ENCODE measurements at regions not wholly inside any gene's neighbourhood (a gene's known extent, or its start where the extent isn't known, plus 50 kb on each side); places are given as distances from the start of the nearest gene placed in this dataset.
"Not testable (repeated sequence)": the region's sequence is repeated elsewhere in the genome, so short reads cannot be mapped to it uniquely, and the experiment has no call there.

DNA sequence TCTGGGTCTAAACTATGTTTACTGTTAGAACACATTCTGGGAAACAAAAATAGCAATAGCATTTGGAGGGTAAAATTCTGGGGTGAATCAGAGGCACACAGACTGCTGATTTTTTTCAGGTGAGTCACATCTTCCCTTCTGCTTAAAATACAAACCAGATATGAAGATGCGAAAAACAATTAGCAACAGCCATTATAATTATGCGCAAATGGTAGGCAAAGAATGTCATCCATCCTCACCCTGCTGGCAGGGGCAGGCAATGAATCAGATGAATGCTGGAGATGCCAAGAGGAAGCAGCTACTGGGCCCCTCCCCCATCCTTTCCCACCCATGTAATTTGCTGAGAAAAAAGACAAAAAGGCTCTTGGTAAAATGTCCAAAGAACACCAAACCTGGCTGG lies 282.9 kb downstream of the KLF5 start:
- no peak for DNase-seq (ENCODE audit: low read depth in 2 of 2)

DNA sequence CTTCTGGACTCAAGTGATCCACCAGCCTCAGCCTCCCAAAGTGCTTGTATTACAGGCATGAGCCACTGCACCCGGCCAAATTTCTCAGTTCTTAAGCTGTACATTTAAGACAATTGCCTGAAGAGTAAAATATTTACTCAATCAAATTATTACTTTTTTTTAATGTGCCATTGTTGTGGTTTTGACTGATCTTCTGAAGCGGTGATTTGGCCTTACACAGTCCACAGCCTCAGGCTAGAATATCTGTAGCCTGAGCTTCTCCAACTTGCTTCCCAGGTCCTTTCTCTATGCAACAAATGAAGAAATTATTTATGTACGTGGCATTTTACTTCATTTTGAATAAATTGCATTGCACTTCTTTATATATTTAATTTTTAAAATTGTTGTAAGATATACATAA lies 281.3 kb downstream of the KLF5 start:
- DNase-seq (ENCODE audit: low read depth in 2 of 2), result no peak

DNA sequence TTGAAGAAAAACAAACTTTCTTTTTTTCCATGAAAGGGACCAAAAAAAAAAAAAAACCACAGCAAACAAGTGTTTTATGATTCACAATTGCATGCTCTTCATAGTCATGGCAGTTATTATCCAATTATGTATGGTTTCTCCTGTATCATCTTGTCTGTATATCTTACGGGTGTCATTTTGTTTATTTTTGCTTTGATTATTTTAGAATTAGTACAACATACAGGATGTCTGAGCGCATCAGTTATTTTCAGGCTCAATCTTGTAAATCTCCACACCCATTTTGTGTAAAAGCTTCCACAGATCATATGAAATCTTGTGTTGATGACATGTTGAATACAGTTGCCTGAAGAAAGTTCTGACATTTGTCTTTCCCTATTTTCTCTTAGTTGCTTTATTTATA lies 280.3 kb downstream of the KLF5 start:
- DNase-seq (ENCODE audit: low read depth in 2 of 2), result no peak

DNA sequence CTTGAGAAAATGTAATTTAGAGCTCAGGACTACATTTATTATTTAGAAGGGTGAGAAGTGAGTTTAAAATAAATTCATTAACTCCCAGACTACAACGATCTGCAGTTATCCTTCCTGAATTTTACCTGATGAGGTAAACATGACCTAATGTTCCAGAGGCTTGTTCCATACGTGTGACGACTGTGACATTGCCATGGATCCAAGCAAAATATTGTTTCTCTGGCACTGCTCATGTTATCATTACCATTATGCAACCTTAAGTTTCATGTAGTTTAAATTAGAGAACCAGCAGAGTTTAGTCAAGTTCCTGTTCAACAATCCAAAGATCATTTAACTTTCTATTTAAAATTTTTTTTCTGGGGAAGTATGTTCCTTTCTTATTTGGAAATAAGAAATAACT lies 279.6 kb downstream of the KLF5 start:
- DNase-seq (ENCODE audit: low read depth in 2 of 2), result no peak

DNA sequence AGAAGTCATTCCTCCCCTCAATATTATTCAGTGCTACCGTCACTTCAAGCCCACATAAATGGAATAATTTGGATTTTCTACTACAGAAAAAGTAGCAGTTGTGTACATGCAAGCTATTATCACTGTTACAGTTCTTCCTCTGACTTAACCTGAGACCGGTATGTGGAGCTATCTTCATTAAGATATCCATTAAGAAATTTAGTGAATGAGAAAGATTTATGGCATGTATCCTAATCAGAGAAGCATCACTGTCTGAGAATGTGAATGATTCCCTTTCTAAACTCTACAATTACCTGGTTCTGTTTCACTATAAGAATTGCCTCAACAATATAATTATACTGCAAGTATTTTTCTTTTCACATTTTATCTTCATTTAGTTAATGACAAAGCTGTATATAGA lies 278.7 kb downstream of the KLF5 start:
- DNase-seq (ENCODE audit: low read depth in 2 of 2), result no peak

DNA sequence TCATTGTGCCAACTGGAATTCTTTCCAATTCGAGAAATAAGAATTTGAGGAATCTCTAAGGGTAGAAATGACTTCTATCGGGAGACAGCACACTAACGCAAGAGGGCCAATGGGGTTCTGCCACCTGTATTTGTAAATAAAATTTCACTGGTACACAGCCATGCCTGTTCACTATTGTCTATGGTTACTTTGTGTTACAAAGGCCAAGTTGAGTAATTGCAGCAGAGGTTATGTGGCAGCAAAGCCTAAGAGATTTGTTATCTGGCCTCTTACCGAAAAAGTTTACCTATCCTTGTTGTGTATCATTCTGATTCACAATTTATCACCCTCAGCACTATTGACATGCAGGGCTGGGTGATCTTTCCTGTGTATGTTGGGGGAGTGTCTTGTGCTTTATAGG lies 278.0 kb downstream of the KLF5 start:
- no peak for DNase-seq (ENCODE audit: low read depth in 2 of 2)

DNA sequence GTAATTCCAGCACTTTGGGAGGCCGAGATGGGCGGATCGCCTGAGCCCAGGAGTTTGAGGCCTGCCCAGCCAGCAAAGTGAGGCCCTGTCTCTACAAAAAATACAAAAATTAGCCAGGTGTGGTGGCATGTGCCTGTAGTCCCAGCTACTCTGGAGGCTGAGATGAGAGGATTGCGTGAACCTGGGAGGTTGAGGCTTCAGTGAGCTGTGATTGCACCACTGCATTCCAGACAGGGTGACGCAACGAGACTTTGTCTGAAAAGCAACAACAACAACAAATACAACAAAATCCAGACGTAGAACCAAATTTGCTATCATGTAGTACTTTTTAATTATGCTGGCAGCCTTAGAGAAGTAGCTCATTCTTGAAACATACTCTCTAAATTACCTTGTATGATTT lies 277.1 kb downstream of the KLF5 start:
- no peak for DNase-seq (ENCODE audit: low read depth in 2 of 2)

DNA sequence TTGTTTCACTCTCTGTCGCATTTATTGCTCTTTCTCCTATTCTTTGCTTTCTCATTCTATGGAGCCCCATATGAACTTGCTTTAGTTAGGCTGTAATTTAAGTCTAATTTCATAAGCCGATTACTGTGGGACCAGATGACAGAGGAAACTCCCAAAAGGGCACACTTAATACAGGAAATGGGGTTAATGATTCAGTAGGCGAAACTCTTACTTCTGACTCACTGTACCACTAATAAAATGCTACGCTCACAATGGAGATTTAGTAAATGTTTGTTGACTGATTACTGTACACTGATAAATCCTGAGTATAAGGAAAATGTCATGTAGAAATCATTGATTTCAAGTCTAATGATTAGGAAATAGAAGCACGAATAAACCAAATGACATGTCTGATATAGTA lies 276.4 kb downstream of the KLF5 start:
- DNase-seq (ENCODE audit: low read depth in 2 of 2), result no peak

DNA sequence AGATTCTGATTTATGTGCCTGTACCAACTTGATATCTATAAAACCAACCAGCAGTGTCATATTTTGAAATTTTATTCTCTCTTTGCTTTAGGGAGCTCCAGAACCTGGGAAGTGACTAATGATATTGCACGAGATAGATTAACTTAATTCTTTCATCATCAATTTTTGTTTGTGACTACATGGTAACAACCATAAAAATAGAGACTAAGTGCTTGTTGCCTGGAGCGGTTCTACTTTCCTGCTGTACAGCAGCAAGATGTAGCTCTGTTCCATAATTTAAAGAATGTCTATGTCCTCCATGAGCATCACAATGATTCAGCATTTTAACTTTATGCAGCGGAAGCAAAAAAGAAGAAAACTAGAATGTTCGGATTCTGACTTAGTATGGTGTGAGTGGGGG lies 275.6 kb downstream of the KLF5 start:
- no peak for DNase-seq (ENCODE audit: low read depth in 2 of 2)

DNA sequence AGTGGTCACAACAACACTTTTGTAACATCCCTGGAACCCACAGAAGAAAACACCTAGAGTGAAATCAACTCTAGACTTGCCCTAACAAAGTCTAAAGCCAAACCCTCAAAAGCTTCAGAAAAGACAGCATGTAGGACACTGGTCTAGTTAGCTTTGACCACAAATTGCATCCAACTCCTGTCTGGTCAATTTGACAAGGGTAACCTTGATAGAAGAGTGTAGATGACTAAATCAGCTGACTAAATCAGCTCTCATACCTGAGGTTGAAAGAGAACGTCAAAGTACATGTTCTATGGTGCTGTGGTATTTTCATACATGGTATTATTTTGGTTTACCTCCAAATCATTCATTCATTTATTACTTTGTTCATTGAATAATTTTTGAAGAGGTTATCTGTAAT lies 272.8 kb downstream of the KLF5 start:
- no peak for DNase-seq (ENCODE audit: low read depth in 2 of 2)

DNA sequence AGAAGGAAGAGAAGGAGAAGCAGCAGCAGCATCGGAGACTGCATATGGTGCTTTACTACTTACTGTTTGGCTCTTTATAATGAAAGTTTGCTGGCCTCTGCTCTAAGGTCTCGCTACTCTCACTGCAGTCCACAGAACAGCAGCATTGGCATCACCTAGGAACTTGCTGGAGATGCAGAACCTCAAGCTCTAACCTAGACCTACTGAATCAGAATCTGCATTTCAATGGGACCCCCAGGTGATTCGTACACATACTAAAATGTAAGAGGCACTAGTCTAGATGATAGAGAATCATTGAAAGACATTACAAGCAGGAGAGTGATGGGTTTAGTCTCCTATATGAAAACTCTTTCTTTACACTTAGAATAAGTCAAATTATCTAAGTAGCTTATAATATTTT lies 270.6 kb downstream of the KLF5 start:
- DNase-seq (ENCODE audit: low read depth in 2 of 2), result no peak

DNA sequence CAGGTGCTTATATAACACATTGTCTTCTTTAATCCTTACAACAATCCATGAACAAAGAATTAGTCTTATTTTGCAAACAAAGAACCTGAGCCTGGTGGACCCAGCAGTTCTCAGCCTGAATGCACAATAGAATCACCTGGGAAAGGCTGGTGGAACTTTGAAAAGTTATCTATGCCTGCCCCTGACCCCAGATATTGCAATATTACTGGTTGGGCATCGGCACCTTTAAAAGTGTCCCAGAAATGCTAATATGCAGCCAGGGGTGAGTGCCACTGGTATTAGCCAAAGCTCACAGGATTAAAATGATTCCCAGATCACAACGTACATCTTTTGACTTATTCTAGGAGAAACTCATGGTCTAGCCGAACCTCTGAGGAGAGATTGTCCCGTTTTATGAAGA lies 268.8 kb downstream of the KLF5 start:
- DNase-seq (ENCODE audit: low read depth in 2 of 2), result no peak

DNA sequence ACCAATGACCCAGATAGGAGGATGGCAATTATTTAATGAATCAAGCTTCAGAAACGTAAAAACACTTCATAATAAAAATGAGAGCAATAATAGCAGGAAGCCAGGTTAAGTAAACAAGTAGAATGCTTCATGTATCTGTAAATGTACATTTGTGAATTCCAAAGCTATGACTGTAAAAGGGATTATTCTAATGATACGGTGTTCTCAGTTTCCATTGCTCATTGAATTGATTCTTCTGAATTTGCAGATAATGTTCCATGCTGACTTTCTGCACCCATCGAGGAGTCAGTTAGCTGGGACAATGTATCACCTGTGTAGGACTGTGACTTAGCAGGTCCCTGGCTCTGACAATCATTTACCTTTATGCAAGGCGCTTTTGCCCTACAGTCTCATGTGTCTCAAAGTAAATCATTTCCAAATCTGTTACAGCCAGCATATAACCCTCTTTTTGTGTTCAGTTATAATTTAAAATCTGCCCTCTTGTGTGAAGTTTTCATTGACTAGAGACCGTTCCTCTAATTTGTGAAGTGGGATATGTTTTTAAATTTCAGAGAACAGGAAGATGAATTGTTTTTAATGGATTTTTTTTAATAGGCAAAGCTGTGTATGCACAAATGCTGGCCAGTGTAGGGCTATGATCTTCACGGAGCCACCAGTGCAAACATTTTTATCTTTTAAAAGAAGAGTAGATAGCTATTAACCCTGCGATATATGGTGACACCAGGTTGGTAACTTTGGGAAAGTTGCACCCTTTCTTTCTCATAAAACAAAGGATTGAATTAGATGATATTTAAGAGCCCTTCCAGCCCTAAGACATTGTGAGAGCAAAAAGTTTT lies 267.1 kb downstream of the KLF5 start:
- no peak for DNase-seq (ENCODE audit: low read depth in 2 of 2)

DNA sequence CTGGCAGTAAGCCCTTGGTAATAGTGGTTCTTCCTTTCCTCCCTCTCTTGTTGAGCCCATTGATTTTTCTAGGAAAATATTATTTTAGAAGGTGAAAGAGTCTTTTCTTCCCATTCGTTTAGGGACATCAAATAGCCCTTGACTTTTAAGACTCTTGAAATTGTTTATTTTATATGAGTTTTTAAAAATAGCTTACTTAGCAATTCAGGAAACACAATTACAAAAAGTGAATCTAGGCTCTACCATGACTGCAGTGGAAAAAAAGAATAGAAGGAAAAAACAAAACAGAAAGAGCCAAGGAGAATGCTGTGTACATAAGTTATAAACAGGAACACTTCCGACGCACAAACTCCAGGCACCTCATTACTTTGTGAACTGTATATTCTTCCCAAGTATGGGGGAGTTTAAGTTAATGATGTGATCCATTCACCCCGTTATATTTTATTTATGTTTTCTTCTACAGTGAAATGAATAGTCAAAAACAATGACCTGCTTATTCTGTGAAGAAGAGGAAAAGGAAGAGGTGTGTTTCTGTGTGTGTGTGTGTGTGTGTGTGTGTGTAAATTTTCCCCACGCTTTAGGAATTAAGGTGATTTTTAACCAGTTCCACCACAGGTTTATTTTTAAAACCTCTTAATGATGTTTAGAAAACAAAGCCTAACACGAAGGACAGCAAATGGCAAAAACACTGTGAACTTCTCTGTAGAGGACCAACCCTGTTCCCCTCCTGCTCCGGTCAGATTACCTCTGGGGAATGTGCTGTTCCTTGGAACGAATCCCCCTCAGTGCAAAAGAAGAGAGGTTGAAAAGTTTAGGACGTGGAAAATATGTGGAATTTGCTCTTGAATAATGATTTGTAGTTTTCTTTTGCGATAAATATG lies 266.3 kb downstream of the KLF5 start:
- DNase-seq (ENCODE audit: low read depth in 2 of 2), result no peak

DNA sequence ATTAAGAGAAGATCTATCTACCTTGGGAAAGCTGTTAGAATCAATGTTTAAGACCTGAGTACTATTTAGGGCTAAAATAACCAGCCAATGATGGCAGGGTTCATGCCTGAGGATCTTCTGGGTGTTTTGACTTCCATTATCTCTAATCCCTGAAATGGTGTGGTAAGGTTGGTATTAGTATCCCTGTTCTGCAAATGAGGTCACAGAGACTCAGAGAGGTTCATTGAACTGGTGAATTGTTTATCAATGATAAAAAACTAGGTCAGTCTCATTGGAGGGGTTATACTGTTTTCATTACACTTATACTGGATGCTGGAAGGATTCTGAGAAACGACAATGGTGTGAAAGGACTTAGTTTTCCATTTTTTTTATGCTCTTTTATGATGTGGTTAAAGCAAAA lies 264.8 kb downstream of the KLF5 start:
- DNase-seq (ENCODE audit: low read depth in 2 of 2), result no peak

DNA sequence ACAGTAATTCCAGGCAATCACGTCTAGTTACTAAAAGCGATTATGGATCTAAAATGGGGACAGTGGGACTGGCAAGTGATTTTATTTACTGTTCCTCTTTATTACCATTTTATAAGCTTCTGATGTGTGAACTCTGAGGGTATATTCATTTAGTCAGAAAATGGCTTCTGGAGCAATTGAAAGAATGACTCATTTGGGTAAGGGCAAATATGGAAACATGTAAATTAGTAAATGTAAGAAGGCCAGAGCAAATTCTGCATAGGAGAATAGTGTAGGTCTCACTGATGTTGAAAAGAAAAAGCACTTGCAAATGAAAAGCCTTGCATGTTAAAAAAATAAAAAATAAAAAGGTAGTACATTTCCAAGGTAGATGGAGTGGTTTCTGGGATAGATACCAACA lies 262.2 kb downstream of the KLF5 start:
- no peak for DNase-seq (ENCODE audit: low read depth in 2 of 2)

DNA sequence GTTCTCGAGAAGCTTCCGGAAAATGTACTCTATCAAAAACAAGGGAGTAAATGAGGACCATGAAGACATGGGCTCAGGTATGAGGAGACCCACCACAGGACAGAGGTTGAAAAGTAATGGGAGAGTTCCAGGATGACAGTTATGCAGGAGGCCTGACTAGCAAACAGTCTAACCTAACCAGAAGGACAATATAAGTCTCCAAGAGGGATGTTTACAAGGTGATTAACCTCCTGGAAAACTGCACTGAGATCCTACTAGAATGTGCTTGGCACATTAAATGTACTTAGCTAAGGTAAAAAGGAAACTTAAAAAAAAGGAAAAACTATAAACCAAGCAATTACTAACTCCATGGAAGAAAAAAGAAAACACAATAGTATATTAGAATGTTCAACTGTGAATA lies 258.3 kb downstream of the KLF5 start:
- no peak for DNase-seq (ENCODE audit: low read depth in 2 of 2)

DNA sequence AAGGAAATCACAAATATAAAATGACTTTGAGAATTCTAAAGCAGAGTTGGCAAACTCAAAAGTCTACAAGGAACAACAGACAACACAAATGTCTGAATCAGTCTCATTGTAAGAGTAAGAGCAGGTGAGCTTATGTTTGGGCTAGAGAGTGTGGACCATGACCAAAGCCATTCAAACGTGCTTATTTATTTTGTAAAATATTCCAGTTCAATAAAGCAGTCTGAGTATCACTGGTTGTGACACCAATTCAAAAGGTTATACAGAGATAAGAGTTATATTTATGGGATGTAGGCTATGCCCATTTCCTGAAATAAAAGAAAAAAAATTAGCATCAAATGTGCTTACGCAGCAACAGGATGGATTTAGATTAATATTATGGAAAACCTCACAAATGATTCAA lies 251.6 kb downstream of the KLF5 start:
- no peak for DNase-seq (ENCODE audit: low read depth in 2 of 2)

DNA sequence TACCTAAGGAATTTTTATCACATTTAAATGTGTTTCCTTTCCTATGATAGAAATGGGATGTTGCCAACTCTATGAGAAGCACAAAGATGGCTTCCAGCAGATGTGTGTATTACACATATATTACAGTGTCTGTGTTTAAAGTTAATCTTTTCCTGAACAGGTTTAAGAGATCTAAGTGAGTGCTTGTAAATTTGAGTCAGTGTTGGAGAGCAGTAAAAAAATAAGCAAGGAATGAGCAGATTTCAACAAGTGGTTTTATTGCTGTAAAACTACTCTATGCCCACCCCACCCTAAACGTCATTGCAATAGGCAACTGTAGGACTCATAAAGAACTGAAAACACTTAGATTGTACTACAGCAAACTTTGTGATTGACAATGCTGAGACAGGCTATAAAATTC lies 248.7 kb downstream of the KLF5 start:
- no peak for DNase-seq (ENCODE audit: low read depth in 2 of 2)

DNA sequence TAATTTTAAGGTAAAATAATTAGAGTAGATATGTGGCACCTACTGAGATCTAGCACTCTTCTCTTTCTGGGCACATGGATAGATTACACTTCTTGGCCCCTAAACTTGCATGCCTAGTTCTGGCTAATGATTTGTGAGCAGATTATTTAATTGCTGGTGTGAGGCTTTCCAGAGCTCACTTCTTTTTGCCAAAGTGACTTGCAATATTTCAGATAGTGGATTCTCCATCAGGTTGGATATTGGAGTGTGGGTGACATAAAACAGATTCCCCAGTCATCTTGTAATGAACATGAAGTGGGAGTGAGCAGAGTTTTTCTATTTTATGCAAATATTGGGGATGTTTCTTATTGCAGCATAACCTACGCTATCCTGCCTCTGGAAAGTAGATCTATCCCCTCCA lies 247.9 kb downstream of the KLF5 start:
- no peak for DNase-seq (ENCODE audit: low read depth in 2 of 2)

DNA sequence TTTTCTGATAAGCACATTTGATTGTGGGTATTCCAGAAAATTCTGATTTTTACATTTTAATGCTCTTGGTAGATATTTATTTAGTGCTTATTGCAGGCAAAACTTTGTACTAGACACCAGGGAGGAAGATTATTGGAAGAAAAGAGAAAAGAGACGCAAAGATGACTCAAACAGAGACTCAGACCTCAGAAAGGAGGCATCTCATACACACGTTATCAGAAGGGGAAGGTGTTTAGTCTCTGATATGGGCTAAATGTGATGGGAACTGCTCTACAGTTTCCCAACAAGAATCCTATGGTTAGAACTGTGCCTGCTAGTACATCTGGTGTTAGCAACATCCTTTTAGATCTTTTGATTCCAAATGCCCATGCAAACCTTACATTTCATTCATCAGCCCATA lies 245.6 kb downstream of the KLF5 start:
- DNase-seq (ENCODE audit: low read depth in 2 of 2), result no peak

DNA sequence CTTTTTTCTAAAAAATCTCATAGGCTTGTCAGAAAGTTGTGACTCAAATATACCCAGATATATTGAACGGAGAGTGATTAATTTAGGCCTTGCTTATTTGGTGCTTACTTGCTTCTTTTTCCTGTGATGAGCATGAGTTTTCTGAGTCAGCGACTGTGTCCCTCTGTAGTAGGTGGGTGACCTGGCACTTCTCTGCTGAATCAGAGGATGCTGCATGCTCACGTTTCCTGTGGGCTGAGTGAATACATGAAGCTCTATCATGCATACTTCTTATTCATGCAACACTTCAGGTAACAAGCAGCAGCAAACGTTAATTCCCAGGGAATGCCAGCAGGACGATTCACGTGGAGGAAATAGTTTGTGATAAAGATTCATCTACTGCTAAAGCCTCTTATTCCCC lies 245.0 kb downstream of the KLF5 start:
- DNase-seq (ENCODE audit: low read depth in 2 of 2), result no peak

DNA sequence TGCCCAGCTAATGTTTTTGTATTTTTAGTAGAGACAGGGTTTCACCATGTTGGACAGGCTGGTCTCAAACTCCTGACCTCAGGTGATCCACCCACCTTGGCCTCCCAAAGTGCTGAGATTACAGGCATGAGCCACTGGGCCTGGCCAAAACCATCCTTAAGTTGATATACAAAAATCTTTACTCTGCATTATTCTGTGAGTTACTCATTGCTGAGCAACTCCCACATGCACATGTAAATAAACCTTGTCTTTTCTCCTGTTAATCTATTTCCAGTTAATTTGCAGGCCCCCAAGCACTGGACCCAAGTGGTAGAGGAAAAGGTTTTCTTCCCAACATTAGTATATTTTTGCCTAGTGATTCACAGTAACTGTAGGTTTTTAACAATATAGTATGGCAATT lies 242.8 kb downstream of the KLF5 start:
- not testable (repeated sequence) for DNase-seq (ENCODE audit: low read depth in 2 of 2)
